Progenitor cell of endocrine pancreas (in vitro differentiated cells): ENCODE measurements at regions not wholly inside any gene's neighbourhood (a gene's known extent, or its start where the extent isn't known, plus 50 kb on each side); places are given as distances from the start of the nearest gene placed in this dataset.

Experiments used
- DNase-seq: peaks from one replicate; pipeline ENCODE4 v3.0.0; 2021; ENCODE audit warnings: low spot score; ENCODE audit not compliant: unreplicated experiment
- H3K27ac Mint-ChIP-seq: 2 replicates; pipeline ENCODE4 v1.8.0; 2021; ENCODE audit warnings: mild to moderate bottlenecking, moderate library complexity, mixed read lengths
- H3K27me3 Mint-ChIP-seq: 2 replicates; pipeline ENCODE4 v1.8.0; 2021; ENCODE audit warnings: mixed read lengths
- H3K36me3 Mint-ChIP-seq: 2 replicates; pipeline ENCODE4 v1.8.0; 2022; ENCODE audit warnings: mixed read lengths; ENCODE audit not compliant: insufficient read depth
- H3K4me1 Mint-ChIP-seq: 2 replicates; pipeline ENCODE4 v1.8.0; 2021; ENCODE audit warnings: low read depth, mixed read lengths
- H3K4me3 Mint-ChIP-seq: 2 replicates; pipeline ENCODE4 v1.8.0; 2021; ENCODE audit warnings: low read depth, mild to moderate bottlenecking, moderate library complexity, mixed read lengths
- H3K9me3 Mint-ChIP-seq: 2 replicates; pipeline ENCODE4 v1.8.0; 2021; ENCODE audit warnings: low read depth, mixed read lengths
- CTCF ChIP-seq: fragments of 200-600 bp; sonication (generic); IDR thresholded peaks from one replicate; pipeline ENCODE4 v1.5.0; 2021; ENCODE audit warnings: antibody characterized with exemption, mild to moderate bottlenecking; ENCODE audit not compliant: unreplicated experiment

DNA sequence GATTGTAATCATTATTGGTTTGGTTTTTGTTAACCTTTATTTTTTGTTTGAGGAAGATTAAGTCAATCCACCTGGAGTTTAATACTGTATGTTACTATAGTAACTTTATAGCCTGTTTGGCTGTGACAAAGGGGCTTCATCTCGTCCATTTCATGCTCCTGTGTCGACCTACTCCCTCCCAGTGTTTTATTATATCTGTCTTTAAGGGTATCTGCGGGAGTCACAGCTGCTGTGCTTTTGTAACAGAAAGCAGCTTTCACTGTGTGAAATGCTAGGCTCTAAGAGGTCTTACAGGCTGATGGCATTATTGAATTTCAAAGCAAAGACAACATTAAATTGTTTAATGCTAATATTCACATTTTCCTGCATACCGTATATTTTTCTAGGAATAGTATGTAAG is 698.0 kb upstream of the POU3F2 start:
- Mint-ChIP-seq H3K4me3 (no peak overlapping the region), H3K36me3 (no peaks in the 10 kb centered on the region), H3K27ac (no peak overlapping the region), H3K27me3 (no peaks in the 10 kb centered on the region), H3K9me3 (peaks cover 3% of the 10 kb centered on the region), H3K4me1 (peaks cover 5% of the 10 kb centered on the region)
- no peak for DNase-seq
- TF ChIP-seq CTCF: no peak

DNA sequence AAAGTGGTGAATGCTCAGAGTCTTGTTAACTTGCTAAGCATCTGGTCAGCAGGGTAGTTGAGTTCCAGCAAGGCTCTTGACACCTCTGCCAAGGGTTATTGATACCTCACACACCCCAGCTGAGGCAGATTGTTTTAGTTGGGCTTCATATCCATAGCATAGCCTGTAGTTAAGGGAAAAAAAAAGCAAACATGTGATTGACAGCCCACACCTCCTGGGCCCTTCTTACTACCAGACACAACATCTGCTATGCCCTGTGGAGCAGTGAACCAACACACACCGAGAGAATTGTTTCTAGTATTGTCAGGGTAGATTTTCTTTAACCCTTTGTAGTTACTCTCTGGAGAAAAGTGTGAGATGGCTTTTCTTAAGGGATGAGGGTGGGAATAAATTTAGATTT is 697.0 kb upstream of the POU3F2 start:
- Mint-ChIP-seq H3K4me1 (no peaks in the 10 kb centered on the region), H3K27me3 (no peaks in the 10 kb centered on the region), H3K27ac (no peak overlapping the region), H3K9me3 (peaks cover 12% of the 10 kb centered on the region), H3K36me3 (no peaks in the 10 kb centered on the region), H3K4me3 (no peak overlapping the region)
- DNase-seq: no peak
- TF ChIP-seq CTCF: no peak

- Mint-ChIP-seq H3K27ac (no peak overlapping the region), H3K4me3 (no peak overlapping the region), H3K4me1 (no peaks in the 10 kb centered on the region), H3K27me3 (no peaks in the 10 kb centered on the region), H3K9me3 (peaks cover 24% of the 10 kb centered on the region), H3K36me3 (no peaks in the 10 kb centered on the region)
- DNase-seq: no peak
- no peak for TF ChIP-seq CTCF
Observed at GRCh38 chr6:98142839-98143238, 691.5 kb upstream of the POU3F2 start.

DNA sequence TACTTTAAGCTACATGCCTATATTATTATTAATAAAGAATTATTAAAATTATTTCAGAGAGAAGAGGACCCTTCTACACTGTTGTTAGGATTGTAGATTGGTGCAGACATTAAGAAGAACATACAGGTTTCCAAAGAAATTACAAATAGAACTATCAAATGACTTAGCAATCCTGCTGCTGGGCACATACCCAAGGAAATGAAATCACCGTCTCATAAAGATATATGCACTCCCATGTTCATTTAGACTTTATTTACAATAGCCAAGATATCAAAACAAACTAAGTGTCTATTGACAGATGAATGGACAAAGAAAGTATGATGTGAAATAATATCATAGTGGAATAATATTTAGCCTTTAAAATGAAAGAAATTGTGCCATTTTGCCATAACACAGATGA is 687.7 kb upstream of the POU3F2 start:
- H3K9me3 Mint-ChIP-seq: peaks cover 19% of the 10 kb centered on the region
- no peak for TF ChIP-seq CTCF
- H3K27me3 Mint-ChIP-seq: no peaks in the 10 kb centered on the region

DNA sequence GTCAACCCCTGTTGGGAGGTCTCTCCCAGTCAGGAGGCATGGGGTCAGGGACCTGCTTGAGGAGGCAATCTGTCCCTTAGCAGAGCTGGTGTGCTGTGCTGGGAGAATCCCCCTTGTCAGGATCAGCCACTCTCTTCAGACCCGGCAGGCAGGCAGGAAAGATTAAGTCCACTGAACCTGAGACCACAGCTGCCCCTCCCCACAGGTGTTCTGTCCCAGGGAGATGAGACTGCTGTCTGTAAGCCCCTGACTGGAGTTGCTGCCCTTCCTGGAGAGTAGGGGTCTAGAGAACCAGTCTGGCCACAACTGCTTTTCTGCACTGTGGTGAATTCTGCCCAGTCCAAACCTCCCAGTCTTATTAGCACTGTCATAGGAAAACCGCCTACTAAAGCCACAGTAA is 677.8 kb upstream of the POU3F2 start:
- H3K27me3 Mint-ChIP-seq: no peaks in the 10 kb centered on the region
- no peak overlapping the region for H3K27ac Mint-ChIP-seq

More for the DNA sequence above, 687.7 kb upstream of the POU3F2 start:
- Mint-ChIP-seq H3K4me1 (no peaks in the 10 kb centered on the region), H3K4me3 (no peak overlapping the region), H3K36me3 (no peaks in the 10 kb centered on the region), H3K27ac (no peak overlapping the region)
- no peak for DNase-seq

More for the DNA sequence above, 677.8 kb upstream of the POU3F2 start:
- Mint-ChIP-seq H3K36me3 (no peaks in the 10 kb centered on the region), H3K4me1 (no peaks in the 10 kb centered on the region), H3K9me3 (no peaks in the 10 kb centered on the region), H3K4me3 (no peak overlapping the region)
- no peak for DNase-seq
- no peak for TF ChIP-seq CTCF
